HG03571 (cell line): ENCODE measurements at regions not wholly inside any gene's neighbourhood (a gene's known extent, or its start where the extent isn't known, plus 50 kb on each side); places are given as distances from the start of the nearest gene placed in this dataset.

Source experiments
- ATAC-seq: cut with Tn5 transposase; IDR thresholded peaks from one replicate; pipeline ENCODE4 v1.9.1; 2021; ENCODE audit not compliant: unreplicated experiment

- no peak for ATAC-seq
These were observed 92.3 kb upstream of the UPP2 start for GRCh38 chr2:158009399-158009798.

DNA sequence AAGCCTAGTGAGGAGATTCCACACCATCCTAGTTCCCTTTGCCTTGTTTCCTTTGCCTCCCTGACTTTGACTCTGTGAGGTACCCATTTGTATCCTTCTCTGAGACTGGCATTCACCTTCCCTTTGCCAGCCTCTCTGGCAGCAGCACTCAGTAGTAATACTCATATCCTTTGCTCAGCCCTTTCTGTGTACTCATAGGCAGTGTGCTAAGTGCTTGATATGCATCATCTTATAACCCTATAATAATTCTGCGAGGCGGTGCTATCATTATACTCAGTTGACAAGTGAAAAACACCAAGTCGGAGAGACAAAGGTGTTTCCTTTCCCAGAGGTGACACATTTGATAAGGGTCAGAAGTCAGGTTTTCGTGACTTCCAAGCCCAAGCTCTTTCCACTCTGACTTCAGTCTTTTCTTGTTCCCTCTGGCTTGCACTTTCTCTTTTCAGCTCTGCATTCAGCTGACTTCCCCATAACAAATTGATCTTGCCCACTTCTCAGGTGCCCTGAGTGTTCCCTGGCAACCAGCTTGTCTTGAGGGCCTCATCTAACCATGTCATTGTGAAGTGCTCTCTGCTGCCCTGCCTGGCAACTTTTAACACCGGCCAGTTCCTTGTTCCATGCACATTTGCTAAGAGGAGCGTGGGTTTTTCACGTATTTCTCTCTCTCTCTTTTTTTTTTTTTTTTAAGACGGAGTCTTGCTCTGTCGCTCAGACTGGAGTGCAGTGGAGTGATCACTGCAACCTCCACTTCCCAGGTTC, 94.5 kb upstream of the UPP2 start:
- ATAC-seq, result no peak

DNA sequence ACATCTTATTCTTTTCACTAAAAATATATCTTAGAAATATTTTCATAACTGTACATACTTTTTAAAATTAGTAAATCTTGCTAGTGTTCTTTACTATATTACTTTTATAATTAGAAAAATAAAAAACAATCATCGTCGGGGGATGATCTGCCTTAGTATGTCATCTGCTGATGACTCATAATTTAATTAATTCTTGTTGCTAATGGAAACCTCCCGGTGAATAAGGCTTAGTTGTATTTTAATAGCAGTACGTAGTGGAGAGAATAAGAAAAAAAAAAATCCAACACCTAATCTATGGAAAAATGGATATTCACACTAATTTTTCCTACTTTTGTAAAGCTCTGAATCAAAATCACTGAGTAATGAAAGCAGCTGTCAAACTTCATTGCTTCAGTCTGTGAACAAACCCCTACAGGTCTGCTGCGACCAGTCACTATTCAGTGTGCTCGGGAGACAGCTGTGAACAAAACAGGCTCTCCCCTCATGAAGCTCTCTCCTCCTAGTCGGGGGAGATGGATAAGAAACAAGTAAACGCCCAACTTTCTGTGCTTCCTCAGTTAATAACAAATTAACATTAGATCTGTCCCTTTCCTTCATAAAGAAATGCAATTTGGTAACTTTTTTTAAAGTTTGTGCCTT, 97.4 kb upstream of the UPP2 start:
- ATAC-seq, result no peak

DNA sequence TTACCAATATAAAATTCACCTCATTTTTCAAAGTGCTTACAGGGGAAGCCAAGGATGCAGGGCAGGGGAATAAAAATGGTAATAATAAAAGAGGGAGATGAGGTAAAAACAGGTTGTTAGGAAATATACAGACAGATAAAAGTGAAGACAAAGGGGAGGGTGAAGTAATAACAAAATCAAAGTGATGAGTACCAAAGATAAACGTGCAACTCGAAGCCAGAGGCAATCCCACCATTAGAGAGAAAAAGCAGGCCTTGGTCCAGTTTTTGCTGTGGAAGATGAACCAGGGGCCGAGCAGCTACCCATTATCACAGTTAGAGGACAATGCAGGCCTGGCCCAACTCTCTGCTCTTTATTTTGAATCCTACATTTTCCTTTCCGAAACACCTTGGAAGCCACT, 99.6 kb upstream of the UPP2 start:
- ATAC-seq, result no peak

DNA sequence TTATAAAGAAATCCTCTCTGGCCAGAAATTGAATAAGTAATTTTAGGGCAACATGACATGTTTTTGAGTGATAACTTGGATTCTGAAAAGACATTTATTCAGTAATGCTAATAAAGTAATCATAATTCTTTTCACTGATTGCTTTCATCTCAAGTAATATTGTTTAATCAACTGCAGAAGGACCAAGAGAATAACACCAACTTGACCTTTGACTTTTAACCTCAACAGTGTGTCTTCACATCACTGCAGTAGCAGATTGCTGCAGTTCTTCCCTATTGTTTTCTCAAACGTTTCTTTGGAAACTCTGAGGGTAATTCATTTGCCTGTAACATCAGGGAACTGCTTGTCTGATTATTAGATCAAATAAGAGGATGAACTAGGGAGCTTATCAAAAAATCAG, 104.9 kb upstream of the UPP2 start:
- ATAC-seq, result no peak

DNA sequence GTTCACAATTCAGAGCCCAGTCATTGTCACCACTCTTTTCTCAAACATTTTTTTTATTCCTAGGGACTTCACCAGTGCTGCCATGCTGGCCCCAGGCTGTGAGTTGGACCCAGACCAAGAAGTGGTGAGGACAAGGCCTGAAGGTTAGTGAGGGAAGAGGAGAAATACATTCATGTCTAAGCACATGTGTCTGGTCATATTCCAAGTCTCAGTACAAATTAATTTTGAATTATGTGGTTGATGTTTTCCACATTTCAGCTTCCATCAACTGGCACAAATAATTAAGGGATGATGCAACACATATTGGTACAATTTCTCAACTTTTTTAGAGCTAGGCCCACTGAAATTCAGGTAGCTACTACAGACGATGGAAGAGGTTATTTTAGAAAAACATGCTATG, 106.6 kb upstream of the UPP2 start:
- no peak for ATAC-seq

DNA sequence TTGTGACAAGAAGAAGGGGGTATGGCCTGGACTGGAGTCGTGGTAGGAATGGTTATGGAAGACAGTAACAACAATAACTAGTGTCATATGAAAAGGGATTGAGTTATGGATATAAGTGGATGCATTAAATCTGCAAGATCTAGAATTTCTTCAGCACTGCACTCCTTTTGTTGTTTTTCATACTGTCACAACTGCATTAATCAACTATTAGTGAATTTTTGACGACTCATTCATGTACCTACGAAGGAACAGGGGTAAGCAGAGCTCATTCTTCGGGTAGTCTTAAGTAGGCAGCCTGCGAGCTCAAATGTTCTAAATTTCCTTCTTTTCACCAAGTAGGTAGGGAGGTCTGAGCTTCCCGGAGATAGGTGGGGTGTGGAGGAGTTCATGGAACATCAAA, 109.7 kb upstream of the UPP2 start:
- no peak for ATAC-seq

GRCh38 chr2:157990173-157990572, 111.5 kb upstream of the UPP2 start:
- ATAC-seq, result no peak

GRCh38 chr2:157989227-157989626, 112.4 kb upstream of the UPP2 start:
- no peak for ATAC-seq

DNA sequence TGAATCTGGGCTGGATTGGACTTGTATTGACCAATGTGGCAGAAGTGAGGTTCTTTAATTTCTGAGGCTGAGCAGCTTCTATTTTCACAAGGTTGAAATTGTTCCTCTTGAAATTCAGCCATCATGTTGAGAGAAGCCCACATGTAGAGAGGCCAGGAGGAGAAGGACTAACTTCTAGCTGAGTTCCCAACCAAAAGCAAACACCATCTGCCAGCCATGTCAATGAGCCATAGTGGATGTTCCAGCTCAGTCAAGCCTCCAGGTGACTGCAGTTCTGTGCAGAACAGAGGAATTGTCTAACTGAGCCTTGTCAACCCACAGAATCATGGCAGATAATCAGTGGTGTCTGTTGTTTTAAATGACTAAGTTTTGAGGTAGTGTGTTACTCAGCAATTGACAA, 110.6 kb upstream of the ACVR1 start:
- no peak for ATAC-seq

GRCh38 chr2:157984866-157985265, 108.7 kb upstream of the ACVR1 start:
- ATAC-seq, result no peak

GRCh38 chr2:157980020-157980419, 103.9 kb upstream of the ACVR1 start:
- ATAC-seq, result no peak

GRCh38 chr2:157971702-157972101, 95.6 kb upstream of the ACVR1 start:
- ATAC-seq, result no peak

DNA sequence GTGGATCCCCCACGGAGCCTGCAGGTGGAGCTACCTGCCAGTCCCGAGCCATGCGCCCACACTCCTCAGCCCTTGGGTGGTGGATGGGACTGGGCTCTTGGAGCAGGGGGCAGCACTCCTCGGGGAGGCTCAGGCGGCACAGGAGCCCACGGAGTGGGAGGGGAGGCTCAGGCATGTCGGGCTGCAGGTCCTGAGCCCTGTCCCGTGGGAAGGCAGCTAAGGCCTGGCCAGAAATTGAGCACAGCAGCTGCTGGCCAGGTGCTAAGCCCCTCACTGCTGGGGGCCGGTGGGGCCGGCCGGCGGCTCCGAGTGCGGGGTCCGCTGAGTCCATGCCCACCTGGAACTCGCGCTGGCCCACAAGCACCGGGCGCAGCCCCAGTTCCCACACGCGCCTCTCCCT, 91.7 kb upstream of the ACVR1 start:
- ATAC-seq, result no peak

DNA sequence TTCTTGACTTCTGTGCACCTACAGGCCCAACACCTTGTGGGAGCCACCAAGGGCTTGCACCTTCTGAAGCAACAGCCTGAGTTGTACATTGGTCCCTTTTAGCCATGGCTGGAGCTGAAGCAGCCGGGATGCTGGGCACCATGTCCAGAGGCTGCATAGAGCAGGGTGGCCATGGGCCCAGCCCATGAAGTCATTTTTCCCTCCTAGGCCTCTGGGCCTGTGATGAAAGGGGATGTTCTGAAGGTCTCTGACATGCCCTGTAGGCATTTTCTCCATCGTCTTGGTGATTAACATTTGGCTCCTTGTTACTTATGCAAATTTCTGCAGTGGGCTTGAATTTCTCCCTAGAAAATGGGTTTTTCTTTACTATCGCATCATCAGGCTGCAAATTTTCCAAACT, 83.1 kb upstream of the ACVR1 start:
- ATAC-seq, result no peak

- no peak for ATAC-seq
These were observed 81.5 kb upstream of the ACVR1 start for GRCh38 chr2:157957596-157957995.

GRCh38 chr2:157952558-157952957, 76.4 kb upstream of the ACVR1 start:
- no peak for ATAC-seq

DNA sequence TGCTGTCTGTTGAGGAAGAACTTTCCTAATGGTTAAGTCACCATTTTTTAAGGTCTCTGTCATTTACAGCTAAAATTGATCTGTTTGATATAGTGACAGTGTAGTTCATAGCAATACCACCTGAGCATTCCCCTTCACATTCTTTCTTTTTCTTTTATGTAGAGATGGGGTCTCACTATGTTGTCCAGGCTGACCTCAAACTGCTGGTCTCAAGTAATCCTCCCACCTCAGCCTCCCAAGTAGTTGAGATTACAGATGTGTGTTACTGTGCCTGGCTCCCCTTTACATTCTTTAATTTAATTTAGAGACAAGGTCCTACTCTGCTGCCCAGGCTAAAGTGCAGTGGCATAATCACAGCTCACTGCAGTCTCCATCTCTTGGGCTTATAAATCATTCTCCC, 72.7 kb upstream of the ACVR1 start:
- ATAC-seq, result no peak

- no peak for ATAC-seq
These were observed 70.9 kb upstream of the ACVR1 start for GRCh38 chr2:157946919-157947557.

DNA sequence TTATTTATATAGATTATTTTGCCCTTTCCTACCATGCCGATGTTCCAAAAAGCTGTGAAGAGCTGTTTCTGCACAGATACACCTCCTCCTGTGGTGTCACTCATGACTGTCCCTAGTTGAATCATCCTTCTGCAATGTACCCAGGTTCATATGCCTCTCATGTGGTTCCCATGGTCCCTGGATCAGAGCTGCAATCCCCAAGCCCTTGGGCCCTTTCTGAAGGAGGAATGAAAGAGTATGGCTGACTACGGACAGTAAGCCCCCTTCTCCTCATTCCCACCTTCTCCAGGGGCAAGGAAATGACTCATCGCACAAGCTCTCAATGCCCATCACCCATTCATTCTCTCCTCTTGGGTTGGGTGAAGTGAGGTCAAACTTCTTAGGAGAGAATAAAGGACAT, 63.9 kb upstream of the ACVR1 start:
- ATAC-seq, result no peak

- ATAC-seq, result no peak
These were observed 62.4 kb upstream of the ACVR1 start for GRCh38 chr2:157938556-157938955.

GRCh38 chr2:157936406-157936805, 60.3 kb upstream of the ACVR1 start:
- ATAC-seq, result no peak
